Fibroblast of lung (primary cell): ENCODE measurements at regions not wholly inside any gene's neighbourhood (a gene's known extent, or its start where the extent isn't known, plus 50 kb on each side); places are given as distances from the start of the nearest gene placed in this dataset.

Experiments
- DNase-seq, 2 donors: peaks; one replicate each; pipeline versions ENCODE4 v3.0.0 to v3.0.0-alpha.2; 2010; ENCODE audit warnings: low read depth in 2 of 2
- H2AFZ ChIP-seq: 2 replicates; pipeline ENCODE4 v1.5.1; 2012; ENCODE audit warnings: low read length, control low read depth, inconsistent platforms
- H3K27ac ChIP-seq: 2 replicates; pipeline ENCODE4 v1.5.1; 2011; ENCODE audit warnings: low read length, control low read depth; ENCODE audit not compliant: insufficient read depth
- H3K27me3 ChIP-seq: 2 replicates; pipeline ENCODE4 v1.5.1; 2011; ENCODE audit warnings: mild to moderate bottlenecking, low read length; ENCODE audit not compliant: control insufficient read depth, insufficient read depth
- H3K36me3 ChIP-seq: 2 replicates; pipeline ENCODE4 v1.5.1; 2011; ENCODE audit warnings: low read length; ENCODE audit not compliant: control insufficient read depth, insufficient read depth
- H3K4me1 ChIP-seq: 2 replicates; pipeline ENCODE4 v1.5.1; 2011; ENCODE audit warnings: low read length; ENCODE audit not compliant: control insufficient read depth, insufficient read depth; ENCODE audit errors: extremely low read depth
- H3K4me2 ChIP-seq: 2 replicates; pipeline ENCODE4 v1.5.1; 2011; ENCODE audit warnings: low read length, control low read depth; ENCODE audit not compliant: insufficient read depth; ENCODE audit errors: extremely low read depth
- H3K4me3 ChIP-seq, 4 experiments: fragments of 200-600 bp in 1 of 4; sonication (generic) in 1 of 4; replicated peaks in 1 of 4; 2 replicates each; pipeline ENCODE4 v1.5.1; 2011 to 2016; ENCODE audit warnings: low read length in 4 of 4, low read depth in 3 of 4, mild to moderate bottlenecking in 3 of 4, control low read depth in 2 of 4, inconsistent platforms in 1 of 4, mixed read lengths in 1 of 4; ENCODE audit not compliant: insufficient read depth in 1 of 4; ENCODE audit errors: control extremely low read depth in 1 of 4
- H3K79me2 ChIP-seq: 2 replicates; pipeline ENCODE4 v1.5.1; 2012; ENCODE audit warnings: mild to moderate bottlenecking, low read length, inconsistent platforms; ENCODE audit not compliant: control insufficient read depth, insufficient read depth
- H3K9ac ChIP-seq: 2 replicates; pipeline ENCODE4 v1.5.1; 2011; ENCODE audit warnings: mild to moderate bottlenecking, low read length, control low read depth; ENCODE audit not compliant: insufficient read depth
- H3K9me3 ChIP-seq: 2 replicates; pipeline ENCODE4 v1.5.1; 2012; ENCODE audit warnings: low read depth, low read length; ENCODE audit not compliant: control insufficient read depth, insufficient read depth
- H4K20me1 ChIP-seq: 2 replicates; pipeline ENCODE4 v1.5.1; 2011; ENCODE audit warnings: low read length; ENCODE audit not compliant: control insufficient read depth, insufficient read depth; ENCODE audit errors: extremely low read depth
- CTCF ChIP-seq, 2 donors: IDR thresholded peaks in 1 of 2; conservative IDR thresholded peaks in 1 of 2; 1 replicate in 1 of 2; 2 replicates in 1 of 2; pipeline ENCODE4 v1.5.1; 2011 to 2012; ENCODE audit warnings: low read length in 2 of 2, control low read depth in 1 of 2, inconsistent platforms in 1 of 2, low read depth in 1 of 2, mild to moderate bottlenecking in 1 of 2
- EZH2 ChIP-seq: IDR thresholded peaks from 2 replicates; pipeline ENCODE4 v1.5.1; 2012; ENCODE audit warnings: low read length, control low read depth, mild to moderate bottlenecking; ENCODE audit errors: missing control alignments

- TF ChIP-seq CTCF (conservative IDR thresholded peaks at IDR 0.05 in 1 of 2, IDR thresholded peaks at IDR 0.05 in 1 of 2; ENCODE audit: low read depth in 1 of 2, low read length in 2 of 2) = no peak
- no peak for DNase-seq
Measured at GRCh38 chr9:36744678-36745077, 172.0 kb downstream of the MELK start.

GRCh38 chr9:36745977-36746376 lies 173.3 kb downstream of the MELK start:
- no peak overlapping the region for H3K4me2 ChIP-seq
- no peaks in the 10 kb centered on the region for H4K20me1 ChIP-seq
- no peak overlapping the region for H3K27ac ChIP-seq
- TF ChIP-seq EZH2 (no peak), CTCF (conservative IDR thresholded peaks at IDR 0.05 in 1 of 2, IDR thresholded peaks at IDR 0.05 in 1 of 2; ENCODE audit: low read depth in 1 of 2, low read length in 2 of 2) (no peak)
- no peaks in the 10 kb centered on the region for H3K9me3 ChIP-seq
- H3K4me3 ChIP-seq = no peak overlapping the region
- no peak overlapping the region for H3K9ac ChIP-seq
- no peak overlapping the region for H2AFZ ChIP-seq
- no peak for DNase-seq
- H3K27me3 ChIP-seq = peaks cover 6% of the 10 kb centered on the region
- no peaks in the 10 kb centered on the region for H3K79me2 ChIP-seq
- no peaks in the 10 kb centered on the region for H3K4me1 ChIP-seq
- no peaks in the 10 kb centered on the region for H3K36me3 ChIP-seq

More at GRCh38 chr9:36744678-36745077, 172.0 kb downstream of the MELK start:
- Histone ChIP-seq H3K4me2 (no peak overlapping the region), H3K27me3 (peaks cover 15% of the 10 kb centered on the region), H3K4me3 (no peak overlapping the region), H3K9me3 (no peaks in the 10 kb centered on the region), H3K27ac (no peak overlapping the region), H3K4me1 (no peaks in the 10 kb centered on the region), H3K9ac (no peak overlapping the region), H2AFZ (no peak overlapping the region), H3K36me3 (no peaks in the 10 kb centered on the region), H4K20me1 (no peaks in the 10 kb centered on the region), H3K79me2 (no peaks in the 10 kb centered on the region)

GRCh38 chr9:36746415-36746814 lies 173.7 kb downstream of the MELK start:
- H3K79me2 ChIP-seq = no peaks in the 10 kb centered on the region
- H3K4me2 ChIP-seq = no peak overlapping the region
- H3K9me3 ChIP-seq = no peaks in the 10 kb centered on the region
- no peaks in the 10 kb centered on the region for H3K36me3 ChIP-seq
- no peak for DNase-seq
- no peak overlapping the region for H3K9ac ChIP-seq
- no peak overlapping the region for H2AFZ ChIP-seq
- peaks cover 6% of the 10 kb centered on the region for H3K27me3 ChIP-seq
- no peaks in the 10 kb centered on the region for H3K4me1 ChIP-seq
- no peak overlapping the region for H3K27ac ChIP-seq
- H3K4me3 ChIP-seq = no peak overlapping the region
- no peaks in the 10 kb centered on the region for H4K20me1 ChIP-seq
- no peak for TF ChIP-seq EZH2
